ENCODE measurements at regions not wholly inside any gene's neighbourhood (a gene's known extent, or its start where the extent isn't known, plus 50 kb on each side); places are given as distances from the start of the nearest gene placed in this dataset.

GRCh38 chr3:94179059-94179458, 116.2 kb downstream of the NSUN3 start:
- no peak for DNase-seq
- Histone ChIP-seq H3K4me3 (ENCODE audit: low read depth, low read length) (no peak overlapping the region), H3K4me1 (peaks cover 2% of the 10 kb centered on the region), H3K36me3 (no peaks in the 10 kb centered on the region), H3K27me3 (no peaks in the 10 kb centered on the region), H3K9me3 (no peaks in the 10 kb centered on the region)
- no peak for TF ChIP-seq CTCF (IDR thresholded peaks at IDR 0.05; ENCODE audit: low read depth, low read length)

- H3K36me3 ChIP-seq: no peaks in the 10 kb centered on the region
- no peak for TF ChIP-seq CTCF (IDR thresholded peaks at IDR 0.05; ENCODE audit: low read depth, low read length)
- DNase-seq: no peak
- H3K4me3 ChIP-seq (ENCODE audit: low read depth, low read length): no peak overlapping the region
- no peaks in the 10 kb centered on the region for H3K9me3 ChIP-seq
- no peaks in the 10 kb centered on the region for H3K27me3 ChIP-seq
- no peaks in the 10 kb centered on the region; the same call in none of the 2 replicates for H3K4me1 ChIP-seq
Observed at GRCh38 chr3:94183551-94183950, 120.7 kb downstream of the NSUN3 start.

- no peak overlapping the region for H3K4me3 ChIP-seq (ENCODE audit: low read depth, low read length)
- TF ChIP-seq CTCF (IDR thresholded peaks at IDR 0.05; ENCODE audit: low read depth, low read length): no peak
Observed at GRCh38 chr3:94184781-94185180, 121.9 kb downstream of the NSUN3 start.

GRCh38 chr3:94185753-94186152, 122.9 kb downstream of the NSUN3 start:
- Histone ChIP-seq H3K36me3 (no peaks in the 10 kb centered on the region), H3K4me1 (no peaks in the 10 kb centered on the region; the same call in 1 of the 2 replicates), H3K27me3 (no peaks in the 10 kb centered on the region), H3K4me3 (ENCODE audit: low read depth, low read length) (no peak overlapping the region), H3K9me3 (no peaks in the 10 kb centered on the region)
- TF ChIP-seq CTCF (IDR thresholded peaks at IDR 0.05; ENCODE audit: low read depth, low read length): no peak
- no peak for DNase-seq

More at GRCh38 chr3:94184781-94185180, 121.9 kb downstream of the NSUN3 start:
- Histone ChIP-seq H3K27me3 (no peaks in the 10 kb centered on the region), H3K9me3 (no peaks in the 10 kb centered on the region), H3K36me3 (no peaks in the 10 kb centered on the region), H3K4me1 (no peaks in the 10 kb centered on the region; the same call in none of the 2 replicates)
- no peak for DNase-seq

GRCh38 chr3:94187697-94188096, 124.8 kb downstream of the NSUN3 start:
- Histone ChIP-seq H3K4me3 (ENCODE audit: low read depth, low read length) (no peak overlapping the region), H3K4me1 (no peaks in the 10 kb centered on the region), H3K27me3 (no peaks in the 10 kb centered on the region), H3K36me3 (no peaks in the 10 kb centered on the region), H3K9me3 (no peaks in the 10 kb centered on the region)
- DNase-seq: no peak
- no peak for TF ChIP-seq CTCF (IDR thresholded peaks at IDR 0.05; ENCODE audit: low read depth, low read length)

- DNase-seq: no peak
- TF ChIP-seq CTCF (IDR thresholded peaks at IDR 0.05; ENCODE audit: low read depth, low read length): no peak
- Histone ChIP-seq H3K4me3 (ENCODE audit: low read depth, low read length) (no peak overlapping the region), H3K27me3 (no peaks in the 10 kb centered on the region), H3K36me3 (no peaks in the 10 kb centered on the region), H3K4me1 (no peaks in the 10 kb centered on the region), H3K9me3 (no peaks in the 10 kb centered on the region)
Observed at GRCh38 chr3:94195381-94195780, 132.5 kb downstream of the NSUN3 start.
